Left lobe of liver (tissue), 2 donors: ENCODE measurements at regions not wholly inside any gene's neighbourhood (a gene's known extent, or its start where the extent isn't known, plus 50 kb on each side); places are given as distances from the start of the nearest gene placed in this dataset.

ENCODE experiments used
- ATAC-seq: fragments of 200-7000 bp; cut with Tn5 transposase; one replicate; pipeline ENCODE4 v1.9.1; 2020; ENCODE audit warnings: mild to moderate bottlenecking, moderate library complexity
- DNase-seq: peaks from one replicate; pipeline ENCODE4 v3.0.0-alpha.2; 2020; ENCODE audit warnings: low spot score
- donor health status: DM: no; HTN: no; CAD: no; lungs with moderate emphysema.
- donor health status: DM: no; HTN: yes; CAD: no.

DNA sequence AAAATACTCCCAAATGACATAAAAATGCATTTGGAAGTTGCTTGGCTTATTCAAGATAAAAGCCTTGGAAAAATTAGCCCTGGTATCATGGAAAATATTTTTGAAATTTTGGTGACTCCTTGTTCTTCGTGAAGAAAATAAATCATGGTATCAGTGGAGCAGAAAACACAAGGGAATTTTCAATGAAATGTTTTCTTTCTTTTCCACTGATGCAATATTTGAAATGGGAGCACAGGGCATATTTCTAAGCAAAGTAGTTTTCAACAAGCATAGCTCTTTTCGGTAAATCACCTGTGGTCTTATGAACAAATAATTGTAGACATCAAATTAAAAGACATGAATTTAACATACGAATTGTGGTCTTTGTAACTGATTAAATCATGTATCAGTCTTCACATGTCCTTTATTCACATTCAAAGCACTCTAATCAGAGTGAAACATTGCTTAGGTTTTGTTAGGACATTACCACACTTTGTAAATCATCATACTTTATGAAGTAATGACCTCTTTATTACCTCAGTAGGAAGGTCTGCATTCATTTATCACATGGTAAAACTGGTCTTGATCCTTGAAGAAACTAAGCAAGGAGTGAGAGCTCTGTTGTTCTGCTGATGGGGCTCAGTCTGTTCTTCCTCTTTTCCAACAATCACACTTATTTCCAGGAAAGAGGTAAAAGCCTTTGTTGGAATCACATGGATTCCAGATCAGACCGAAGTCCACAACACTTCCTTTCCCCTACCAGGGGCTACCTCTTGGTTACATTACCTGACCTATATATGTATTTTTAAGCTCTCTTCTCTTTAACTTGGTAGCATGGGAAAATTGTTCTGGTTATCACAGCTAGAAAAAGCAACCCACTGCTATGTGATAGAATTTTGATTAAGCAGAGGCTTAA, 413.5 kb upstream of the THBS1 start:
- DNase-seq, result no peak
- ATAC-seq, result peak; percentile 48

DNA sequence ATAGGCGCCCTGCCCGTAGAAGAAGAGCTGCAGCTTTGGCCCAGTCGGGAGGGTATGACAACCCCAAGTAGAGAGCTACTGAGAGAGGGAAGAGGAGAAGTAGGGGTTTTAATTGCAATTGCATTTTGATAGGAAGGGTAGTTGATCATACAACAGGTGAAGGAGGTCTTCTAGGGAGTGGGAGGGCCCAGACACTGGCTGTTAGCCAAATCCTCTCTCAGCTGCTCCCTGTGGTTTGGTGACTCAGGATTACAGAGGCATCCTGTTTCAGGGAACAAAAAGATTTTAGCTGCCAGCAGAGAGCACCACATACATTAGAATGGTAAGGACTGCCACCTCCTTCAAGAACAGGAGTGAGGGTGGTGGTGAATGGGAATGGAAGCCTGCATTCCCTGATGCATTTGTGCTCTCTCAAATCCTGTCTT, 408.9 kb upstream of the THBS1 start:
- ATAC-seq, result peak; percentile 90
- peak; percentile 47 for DNase-seq

DNA sequence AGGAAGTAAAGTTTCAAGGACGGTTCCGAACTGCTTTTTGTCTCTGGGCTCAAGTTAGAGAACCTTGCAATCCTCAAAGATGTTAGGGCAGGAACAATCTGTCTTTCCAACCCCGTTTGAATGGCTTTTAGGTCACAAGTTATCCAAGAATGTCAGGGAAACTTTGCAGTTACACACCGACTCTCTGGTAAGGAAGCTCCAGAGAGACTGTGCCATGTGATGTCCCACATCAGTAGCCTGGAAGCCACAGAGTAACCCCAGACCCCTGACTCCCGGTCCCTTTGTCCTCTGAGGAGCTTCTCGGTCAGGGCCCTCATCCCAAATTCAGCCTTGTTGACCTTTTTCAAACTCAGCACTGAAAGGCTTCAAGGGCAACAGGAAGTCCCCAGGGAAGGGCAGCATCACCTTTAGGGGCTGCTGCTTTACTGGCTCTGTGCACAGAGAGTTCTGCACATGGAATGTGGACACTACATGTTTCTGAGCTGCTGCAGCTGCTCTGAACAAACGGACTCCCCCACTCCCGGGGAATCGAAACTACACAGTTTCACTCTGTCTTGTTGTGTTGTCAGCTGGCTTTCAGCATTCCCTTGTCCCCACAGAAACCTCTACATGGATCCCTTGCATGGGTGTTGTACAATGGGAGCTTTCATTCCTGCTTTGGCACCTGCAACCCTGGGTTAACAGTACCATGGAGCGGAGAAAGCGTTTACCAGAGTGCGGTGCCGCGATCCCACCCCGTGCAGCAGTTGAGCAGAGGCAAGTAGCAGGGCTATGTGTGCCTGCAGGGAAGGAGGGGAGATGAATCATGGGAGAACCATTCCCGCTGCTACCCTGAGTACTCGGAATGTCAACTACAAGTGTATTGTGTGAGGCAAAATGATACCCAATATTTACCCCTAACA, 408.2 kb upstream of the THBS1 start:
- ATAC-seq (peak; percentile 46), DNase-seq (no peak)

DNA sequence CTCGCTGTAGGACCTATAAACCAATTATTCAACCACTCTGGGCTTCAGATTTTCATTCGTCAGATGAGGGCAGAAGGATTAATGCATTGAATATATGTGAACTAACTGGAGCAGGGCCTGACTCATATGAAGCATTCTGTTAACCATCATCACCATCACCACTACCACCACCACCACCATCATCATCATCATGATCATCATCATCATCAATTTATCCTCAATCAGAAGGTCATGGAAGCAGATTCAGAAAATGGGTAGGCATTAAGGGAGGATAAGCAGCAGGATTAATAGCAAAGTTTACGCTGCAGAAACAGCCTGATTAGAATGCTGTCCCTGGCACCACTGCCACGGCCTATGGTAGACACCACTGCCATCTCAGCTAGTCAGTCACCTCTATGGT, 407.5 kb upstream of the THBS1 start:
- no peak for ATAC-seq

DNA sequence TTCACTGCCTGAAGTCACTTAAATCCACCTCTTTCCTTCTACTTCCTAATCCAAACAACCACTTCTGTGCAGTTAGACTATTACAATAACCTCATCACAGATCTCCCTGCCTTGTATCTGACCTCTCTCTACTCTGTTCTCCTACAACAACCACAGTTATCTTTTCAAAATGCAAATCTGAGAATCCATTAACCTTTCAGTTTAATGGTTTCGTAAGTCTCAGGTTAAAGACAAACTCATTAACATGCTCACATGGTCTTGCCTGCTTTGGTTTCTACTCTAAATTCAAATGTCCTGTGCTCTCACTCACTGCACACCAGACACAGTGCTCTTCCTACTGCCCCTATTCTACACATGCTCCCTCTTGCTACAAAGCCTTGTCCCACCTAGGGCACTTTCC, 406.5 kb upstream of the THBS1 start:
- DNase-seq, result no peak
- no peak for ATAC-seq

More for the DNA sequence above, 407.5 kb upstream of the THBS1 start:
- no peak for DNase-seq

DNA sequence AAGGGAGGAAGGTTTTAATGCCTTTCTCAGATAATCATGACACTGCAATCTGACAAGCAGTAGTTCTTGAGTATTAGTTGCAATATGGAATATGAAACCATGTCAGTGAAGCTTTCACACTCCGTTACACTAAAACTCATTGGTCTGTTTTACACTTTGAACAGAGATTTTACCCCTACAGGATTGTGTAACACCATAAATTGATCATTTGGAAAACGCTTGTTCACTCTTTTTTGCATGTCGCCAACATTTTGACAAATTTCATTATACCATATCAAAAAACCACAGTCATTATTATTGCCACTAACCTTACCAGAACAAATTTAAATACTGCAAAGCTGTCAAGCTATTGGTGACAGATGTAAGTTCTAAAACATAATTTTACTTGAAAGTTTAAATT, 404.8 kb upstream of the THBS1 start:
- no peak for DNase-seq
- ATAC-seq, result peak; percentile 47

DNA sequence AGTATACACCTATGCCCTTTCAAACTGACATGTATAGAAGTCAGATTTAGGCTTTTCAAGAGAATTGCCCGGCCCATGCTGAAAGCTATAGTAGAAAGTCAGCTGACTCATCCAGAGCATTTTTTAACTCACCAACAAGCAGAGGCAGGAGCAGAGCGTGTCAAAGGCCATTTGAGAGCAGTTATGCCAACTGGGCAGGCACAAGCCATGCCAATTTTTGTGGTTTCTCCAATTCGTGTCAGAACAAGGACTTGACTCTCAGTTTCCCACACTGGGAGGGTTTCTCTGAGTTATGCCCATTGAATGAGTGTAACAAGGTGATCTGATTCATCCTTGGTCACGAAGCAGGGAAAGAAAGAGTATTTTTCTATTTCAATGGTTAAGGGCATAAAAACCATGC, 403.3 kb upstream of the THBS1 start:
- peak; percentile 70 for ATAC-seq
- no peak for DNase-seq

DNA sequence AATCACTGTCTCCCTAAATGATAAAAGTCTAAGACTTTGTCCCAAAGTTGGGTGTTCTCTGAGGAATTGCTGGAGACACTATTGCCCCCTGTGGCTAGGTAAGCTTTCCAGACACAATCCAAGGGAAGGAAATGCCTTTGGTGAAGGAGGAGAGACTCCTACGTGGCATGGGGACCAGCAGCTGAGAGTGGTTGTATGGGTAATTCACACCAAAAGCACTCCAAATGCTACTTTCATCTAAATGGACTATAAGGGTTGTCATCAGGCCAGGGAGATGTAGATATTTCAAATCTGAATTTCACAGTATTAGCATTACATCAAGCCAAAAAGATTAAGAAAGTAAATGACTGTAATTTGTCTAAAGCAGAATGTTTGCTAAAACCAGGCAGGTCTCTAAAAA, 400.8 kb upstream of the THBS1 start:
- no peak for DNase-seq
- no peak for ATAC-seq

DNA sequence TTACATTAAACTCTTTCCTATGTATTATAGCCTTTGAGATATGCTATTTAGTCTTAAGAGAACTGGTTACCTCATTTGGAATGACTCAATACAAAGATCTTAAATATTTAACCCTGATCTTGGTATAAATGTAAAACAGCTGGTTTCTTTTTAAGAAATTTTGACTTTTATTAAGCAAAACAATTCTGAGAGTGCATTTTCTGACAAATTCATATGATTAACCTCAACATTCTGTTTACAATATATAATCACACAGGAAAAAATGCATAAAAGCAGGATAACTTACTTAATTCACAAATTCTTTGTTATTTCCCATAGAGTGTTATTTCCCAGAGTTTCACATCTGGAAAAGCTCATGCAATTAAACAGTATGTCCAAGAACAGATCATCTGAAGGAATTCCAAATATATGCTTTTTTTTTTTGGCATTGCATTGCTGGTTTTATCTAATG, 400.4 kb upstream of the THBS1 start:
- DNase-seq (no peak), ATAC-seq (no peak)

DNA sequence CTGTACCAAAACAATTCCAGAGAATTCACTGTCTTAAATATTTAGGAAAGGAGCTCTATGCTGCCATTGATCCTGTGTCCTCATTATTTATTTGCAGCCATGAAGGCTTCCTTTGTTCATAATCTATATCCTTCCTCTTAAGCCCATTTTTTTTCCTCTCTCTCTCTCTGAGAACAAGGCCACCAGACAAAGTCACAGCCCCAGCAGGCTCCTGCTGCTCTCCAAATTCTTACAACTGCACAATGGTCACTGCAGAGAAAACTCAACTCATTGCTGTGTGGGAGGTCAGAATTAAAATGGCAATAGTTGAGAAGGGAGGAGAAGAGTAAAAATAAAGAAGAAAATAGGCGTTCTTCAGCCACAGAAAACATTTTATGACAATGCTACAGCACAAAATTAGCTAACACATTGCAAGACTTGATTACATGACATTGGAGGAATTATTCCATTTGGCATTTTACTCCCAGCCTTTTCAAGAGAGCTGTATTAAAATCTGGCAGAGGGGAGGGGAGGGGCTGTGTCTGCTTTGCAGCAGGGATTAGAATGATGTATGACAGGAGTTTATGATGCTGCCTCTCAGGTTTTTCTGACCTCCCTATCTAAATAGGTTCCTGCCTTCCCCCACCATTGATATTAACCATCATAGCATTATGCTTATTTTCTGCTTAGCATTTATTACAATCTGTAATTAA, 399.7 kb upstream of the THBS1 start:
- DNase-seq (no peak), ATAC-seq (no peak)

DNA sequence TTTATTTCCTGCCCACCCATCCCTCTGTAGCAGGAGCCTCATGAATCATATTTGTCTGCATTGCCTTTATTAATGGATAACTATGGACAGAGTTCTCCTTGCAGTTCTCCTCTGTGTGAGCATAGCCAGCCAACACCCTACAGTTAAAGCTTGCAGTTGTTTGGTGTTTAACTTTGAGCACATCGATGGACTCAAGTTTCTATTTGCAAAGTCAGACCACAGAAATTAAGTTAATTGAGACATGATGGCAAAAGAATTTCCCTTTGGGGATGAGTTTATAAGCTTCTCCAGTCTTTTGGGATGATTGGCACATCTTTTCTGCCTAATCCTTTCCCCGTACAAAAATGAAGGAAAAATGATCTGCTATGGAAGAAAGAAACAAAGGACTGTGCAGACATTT, 398.9 kb upstream of the THBS1 start:
- DNase-seq, result no peak
- no peak for ATAC-seq

DNA sequence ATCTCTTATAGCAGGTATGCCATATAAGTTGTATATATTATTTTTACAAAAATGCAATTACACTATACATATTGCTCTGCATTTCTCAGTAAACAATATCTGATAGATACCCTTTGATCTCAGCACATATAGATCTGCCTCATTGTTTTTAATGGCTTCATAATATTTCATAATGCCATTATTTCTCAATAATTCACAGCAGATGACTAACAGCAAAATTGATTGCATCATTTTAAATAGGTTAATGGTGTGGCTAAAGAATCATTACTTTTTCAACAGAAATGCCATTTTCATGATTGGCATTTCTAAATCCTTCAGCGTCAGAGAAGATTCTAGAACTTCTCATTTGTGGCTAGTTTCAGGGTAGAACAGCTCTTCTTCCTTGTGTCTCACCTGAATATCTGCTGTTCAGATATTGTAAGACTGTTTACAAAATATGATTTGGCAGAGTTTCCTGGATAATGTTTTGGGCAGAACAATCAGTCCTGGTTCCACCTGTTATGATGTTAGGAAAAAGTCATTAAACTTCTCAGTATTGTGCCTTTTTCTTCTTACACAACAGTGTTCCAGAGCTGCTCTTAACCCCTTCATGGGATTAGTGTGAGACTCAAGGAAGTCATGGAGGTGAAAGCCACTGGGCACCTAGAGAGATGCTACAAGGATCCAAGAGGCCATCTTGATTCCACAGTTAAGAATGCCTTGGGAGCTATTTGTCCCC, 397.6 kb upstream of the THBS1 start:
- DNase-seq (no peak), ATAC-seq (no peak)

DNA sequence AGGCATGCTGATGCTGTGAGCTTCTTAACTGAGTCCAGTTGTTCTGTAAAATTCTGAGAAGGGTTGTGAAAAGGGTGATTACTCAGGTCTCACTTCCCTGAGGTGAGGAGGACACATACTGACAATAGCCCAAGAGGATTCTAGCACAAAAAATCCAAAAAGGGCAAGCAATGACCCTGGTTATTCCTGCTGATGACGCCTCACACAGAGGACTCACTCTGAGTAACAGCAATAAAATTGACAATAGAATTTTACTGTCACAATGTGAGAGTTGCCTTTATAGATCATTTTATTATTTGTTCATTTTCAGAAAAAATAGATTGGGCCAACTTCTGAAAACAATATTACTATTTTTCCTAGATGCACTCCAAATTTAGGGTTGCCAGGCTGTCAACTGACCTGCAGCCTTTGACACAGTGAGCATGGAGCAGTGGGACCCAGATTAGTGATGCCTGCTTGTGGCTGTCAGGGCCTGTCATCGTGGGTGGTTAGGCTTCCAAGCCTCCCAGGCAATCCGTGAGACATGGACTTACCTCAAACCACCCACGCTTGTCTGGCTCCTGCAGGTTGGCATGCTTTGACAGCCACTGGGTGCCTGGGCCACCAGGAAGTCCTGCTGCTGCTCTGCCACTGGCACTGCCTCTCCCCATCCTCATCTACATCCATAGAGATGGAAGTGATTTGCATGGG, 396.0 kb upstream of the THBS1 start:
- no peak for DNase-seq
- no peak for ATAC-seq

DNA sequence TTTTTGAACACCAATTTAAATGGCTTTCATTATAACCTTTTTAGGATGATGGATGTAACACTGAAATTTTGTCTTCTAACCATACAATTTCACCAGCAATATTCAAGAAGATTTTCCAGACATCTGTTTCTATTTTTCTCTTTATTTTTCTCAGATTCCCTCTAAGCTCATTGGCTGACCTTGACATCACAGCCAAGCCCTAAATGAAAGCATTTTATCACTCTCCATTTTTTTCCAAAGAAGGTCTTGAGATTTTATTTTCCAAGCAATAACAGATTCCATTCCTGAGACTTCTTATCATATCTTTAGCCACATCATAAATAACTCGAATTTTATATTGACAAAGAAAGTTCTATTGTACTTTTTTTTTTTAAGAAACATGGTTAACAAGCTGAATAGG, 392.6 kb upstream of the THBS1 start:
- DNase-seq, result no peak

DNA sequence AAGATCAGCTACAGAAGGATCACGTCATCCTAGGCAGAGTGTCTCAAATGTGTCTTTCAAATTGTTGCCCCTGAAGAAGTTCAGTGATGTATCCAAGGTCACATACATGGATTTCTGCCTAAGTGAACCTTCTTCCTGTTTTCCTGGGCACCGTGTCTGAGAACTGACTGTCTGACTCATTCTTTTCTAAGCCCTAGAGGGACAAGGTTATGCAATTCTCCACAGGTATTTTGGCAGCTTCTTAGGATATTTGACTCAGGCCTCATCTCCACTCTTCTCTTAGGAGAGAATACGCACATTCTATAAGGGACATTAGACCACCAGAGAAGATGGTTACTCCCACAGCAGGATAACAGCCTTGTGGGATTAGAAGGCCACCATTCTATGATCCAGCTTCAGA, 391.9 kb upstream of the THBS1 start:
- DNase-seq, result no peak
- no peak for ATAC-seq

More for the DNA sequence above, 392.6 kb upstream of the THBS1 start:
- no peak for ATAC-seq

DNA sequence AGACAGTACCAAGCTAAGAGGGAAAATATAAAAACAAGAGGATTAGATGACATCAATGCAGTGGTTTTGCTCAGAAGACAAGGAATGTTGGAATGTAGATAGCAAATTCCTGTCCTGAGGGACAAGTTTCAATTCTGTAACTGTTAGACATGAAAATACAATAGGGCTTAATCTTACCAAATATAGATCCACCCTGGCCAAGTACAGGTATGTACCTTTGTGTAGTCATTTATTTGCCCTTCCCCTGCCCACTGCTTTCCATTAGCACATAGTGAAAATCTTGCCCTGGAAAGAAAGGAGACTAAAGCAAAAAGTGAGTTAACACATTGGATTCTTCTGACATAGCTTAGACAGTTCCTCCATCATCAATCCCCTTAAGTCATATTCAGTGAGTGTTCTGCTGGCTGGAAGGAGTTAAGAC, 389.0 kb upstream of the THBS1 start:
- DNase-seq (no peak), ATAC-seq (no peak)

DNA sequence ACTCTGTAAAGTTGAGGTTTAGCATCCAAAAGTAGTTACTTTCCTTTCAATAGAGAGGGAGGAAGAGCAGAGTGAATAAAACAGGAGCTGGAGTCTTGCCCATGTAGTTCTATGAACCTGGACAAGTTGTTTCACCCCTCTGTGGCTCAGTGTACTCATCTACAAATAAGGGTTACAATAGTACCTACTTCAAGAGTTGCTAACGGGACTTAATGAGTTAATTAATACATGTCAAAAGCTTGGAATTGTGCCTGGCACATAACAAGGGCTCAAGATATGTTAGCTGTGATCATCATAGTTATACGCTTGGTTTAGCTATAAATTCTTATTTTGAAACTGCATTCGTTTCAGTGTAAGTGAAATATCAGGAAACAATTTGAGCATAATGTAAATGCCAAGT, 388.5 kb upstream of the THBS1 start:
- no peak for DNase-seq

DNA sequence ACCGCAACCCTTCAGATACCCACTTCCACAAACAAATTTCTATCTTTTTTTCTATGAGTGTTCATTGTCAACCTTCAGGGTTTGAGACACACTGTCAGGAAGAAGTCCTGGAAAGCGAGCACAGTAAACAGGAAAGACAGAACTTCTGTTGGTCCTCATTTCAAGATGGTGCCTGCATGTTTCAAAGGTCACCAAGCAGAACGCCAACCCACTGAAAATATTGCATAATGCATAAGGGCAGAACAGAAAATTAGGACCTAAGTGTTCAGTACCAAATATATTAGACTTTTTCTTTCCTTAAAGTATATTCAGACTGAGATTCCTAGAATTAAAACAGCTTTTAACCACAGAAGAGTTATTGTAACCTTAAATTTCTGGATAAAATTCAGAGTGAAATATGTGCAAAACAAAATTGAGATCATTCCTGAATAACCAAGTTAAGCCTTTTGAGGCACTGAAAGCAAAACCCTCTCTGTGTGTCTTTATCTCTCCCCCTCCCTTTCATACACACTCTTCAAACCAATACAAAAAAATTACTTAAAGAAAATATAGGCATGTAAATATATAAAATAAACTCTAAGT, 387.8 kb upstream of the THBS1 start:
- ATAC-seq, result no peak

More for the DNA sequence above, 388.5 kb upstream of the THBS1 start:
- ATAC-seq, result no peak

DNA sequence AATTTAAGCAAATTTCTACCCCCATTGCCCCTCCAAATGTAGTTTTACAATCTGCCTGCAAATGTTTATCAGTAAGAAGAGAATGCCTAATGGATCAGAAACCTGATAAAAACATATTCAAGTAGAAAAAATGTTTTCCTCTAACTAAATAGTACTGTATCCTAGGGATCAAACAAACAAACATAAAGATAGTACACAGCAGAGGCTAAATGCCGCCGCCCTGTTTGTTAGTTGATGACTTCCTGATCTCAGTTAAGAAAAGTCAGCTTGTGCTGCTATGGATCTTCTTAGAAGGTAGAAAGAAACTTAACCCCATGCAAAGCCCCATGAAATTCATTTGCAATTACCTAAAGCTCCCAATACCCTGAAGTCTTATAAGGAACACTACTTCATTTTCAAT, 387.3 kb upstream of the THBS1 start:
- no peak for ATAC-seq
- DNase-seq, result no peak

More for the DNA sequence above, 387.8 kb upstream of the THBS1 start:
- no peak for DNase-seq
